ENCODE measurements at regions not wholly inside any gene's neighbourhood (a gene's known extent, or its start where the extent isn't known, plus 50 kb on each side); places are given as distances from the start of the nearest gene placed in this dataset.
"Not testable (repeated sequence)": the region's sequence is repeated elsewhere in the genome, so short reads cannot be mapped to it uniquely, and the experiment has no call there.

- intact Hi-C loops (cut with DNase I); H3K4me1 ChIP-seq; DNase-seq: not testable (repeated sequence)
Observed at GRCh38 chr4:69013933-69014332, 62.3 kb upstream of the UGT2A3 start.

GRCh38 chr4:69017986-69018385 lies 66.4 kb upstream of the UGT2A3 start:
- H3K27ac ChIP-seq; H3K4me3 ChIP-seq; H3K27me3 ChIP-seq; intact Hi-C loops (cut with DNase I); H3K4me1 ChIP-seq; H3K9me3 ChIP-seq; DNase-seq; H3K36me3 ChIP-seq: not testable (repeated sequence)
- 48 to 57% methylated on average over 3 of the region's 3 CpGs for WGBS, 2 donors

More at GRCh38 chr4:69013933-69014332, 62.3 kb upstream of the UGT2A3 start:
- not testable (repeated sequence) for H3K27ac ChIP-seq, H3K36me3 ChIP-seq, H3K9me3 ChIP-seq, H3K4me3 ChIP-seq, H3K27me3 ChIP-seq

- 46 to 47% methylated on average over 6 of the region's 6 CpGs for WGBS, 2 donors
- H3K27me3 ChIP-seq; intact Hi-C loops (cut with DNase I): not testable (repeated sequence)
Observed at GRCh38 chr4:69019538-69020461, 68.2 kb upstream of the UGT2A3 start.

GRCh38 chr4:69020462-69020807 lies 68.8 kb upstream of the UGT2A3 start:
- DNase-seq; H3K27me3 ChIP-seq; H3K9me3 ChIP-seq; H3K4me3 ChIP-seq; H3K4me1 ChIP-seq; H3K36me3 ChIP-seq; intact Hi-C loops (cut with DNase I); H3K27ac ChIP-seq: not testable (repeated sequence)
- 10 to 25% methylated on average over 2 of the region's 2 CpGs for WGBS, 2 donors

More at GRCh38 chr4:69019538-69020461, 68.2 kb upstream of the UGT2A3 start:
- H3K27ac ChIP-seq, DNase-seq, H3K9me3 ChIP-seq, H3K4me1 ChIP-seq, H3K36me3 ChIP-seq, H3K4me3 ChIP-seq: not testable (repeated sequence)

- H3K36me3 ChIP-seq: no peaks in the 10 kb centered on the region
- TF ChIP-seq CTCF (IDR thresholded peaks at IDR 0.05): peak in 1 of 6 experiments; percentile 14
- TF ChIP-seq POLR2A (IDR thresholded peaks at IDR 0.05): no peak
- no peak for DNase-seq
- H3K27ac ChIP-seq: no peak overlapping the region
- H3K4me3 ChIP-seq: no peak overlapping the region
- H3K4me1 ChIP-seq: no peaks in the 10 kb centered on the region
- no peaks in the 10 kb centered on the region for H3K9me3 ChIP-seq
- 51 to 69% methylated on average over 4 of the region's 4 CpGs for WGBS, 2 donors
- H3K27me3 ChIP-seq: no peaks in the 10 kb centered on the region
- intact Hi-C loops (cut with DNase I): no loop called here
Observed at GRCh38 chr4:69025191-69025998, 70.9 kb upstream of the UGT2B7 start.

- no peak for DNase-seq
- TF ChIP-seq CTCF (IDR thresholded peaks at IDR 0.05) (no peak), POLR2A (IDR thresholded peaks at IDR 0.05) (no peak)
- intact Hi-C loops (cut with DNase I): no loop called here
Observed at GRCh38 chr4:69025999-69026387, 70.3 kb upstream of the UGT2B7 start.

GRCh38 chr4:69026974-69027373 lies 69.3 kb upstream of the UGT2B7 start:
- WGBS, 2 donors: 73 to 77% methylated on average over 2 of the region's 2 CpGs
- no peaks in the 10 kb centered on the region for H3K36me3 ChIP-seq
- H3K27me3 ChIP-seq: no peaks in the 10 kb centered on the region
- TF ChIP-seq POLR2A (IDR thresholded peaks at IDR 0.05): no peak
- TF ChIP-seq CTCF (IDR thresholded peaks at IDR 0.05): no peak
- DNase-seq: no peak
- no peak overlapping the region for H3K4me3 ChIP-seq
- H3K4me1 ChIP-seq: no peaks in the 10 kb centered on the region
- H3K9me3 ChIP-seq: no peaks in the 10 kb centered on the region
- H3K27ac ChIP-seq: no peak overlapping the region
- intact Hi-C loops (cut with DNase I): no loop called here

More at GRCh38 chr4:69025999-69026387, 70.3 kb upstream of the UGT2B7 start:
- Histone ChIP-seq H3K36me3 (no peaks in the 10 kb centered on the region), H3K27me3 (no peaks in the 10 kb centered on the region), H3K9me3 (no peaks in the 10 kb centered on the region), H3K4me1 (no peaks in the 10 kb centered on the region), H3K4me3 (no peak overlapping the region), H3K27ac (no peak overlapping the region)
